IMR-90 (cell line): ENCODE measurements at regions not wholly inside any gene's neighbourhood (a gene's known extent, or its start where the extent isn't known, plus 50 kb on each side); places are given as distances from the start of the nearest gene placed in this dataset.

Experiments
- ATAC-seq: fragments of 200-7000 bp; cut with Tn5 transposase; 2 replicates; pipeline ENCODE4 v1.9.1; 2020; ENCODE audit warnings: low read depth, mild to moderate bottlenecking, moderate library complexity
- BruUV-seq: library from RNA; stranded (reverse); fragments of 400-500 nt; replicated peaks from 2 replicates; lab custom pipeline; 2021; lab: Mats Ljungman, UMichigan
- CTCF ChIA-PET: fragments of 300-600 bp; formaldehyde crosslinking; extraction: SDS; loops from one replicate; lab custom pipeline; 2021; ENCODE audit warnings: antibody characterized with exemption; lab: Yijun Ruan, JAX
- POLR2A ChIA-PET: fragments of 300-600 bp; sonication (Branson Sonifier 250); formaldehyde crosslinking; loops from one replicate; lab custom pipeline; 2022; ENCODE audit warnings: antibody characterized with exemption; ENCODE audit not compliant: unreplicated experiment; lab: Charles Lee
- DNase-seq: peaks from one replicate; pipeline ENCODE4 v3.0.0; 2013
- H2AFZ ChIP-seq: replicated peaks from 2 replicates; pipeline ENCODE3; 2013; ENCODE audit warnings: low read length, mild to moderate bottlenecking; ENCODE audit not compliant: poor library complexity
- H2AK5ac ChIP-seq: 2 replicates; pipeline ENCODE4 v1.6.1; 2013; ENCODE audit warnings: low read depth, low read length, inconsistent platforms
- H2AK9ac ChIP-seq: replicated peaks from 2 replicates; pipeline ENCODE3; 2013; ENCODE audit warnings: mild to moderate bottlenecking, low read depth, low read length, moderate library complexity; ENCODE audit not compliant: poor library complexity
- H2BK120ac ChIP-seq: 2 replicates; pipeline ENCODE4 v1.6.1; 2013; ENCODE audit warnings: low read depth, low read length, inconsistent platforms
- H2BK15ac ChIP-seq: 3 replicates; pipeline ENCODE4 v1.6.1; 2013; ENCODE audit warnings: low read depth, low read length, inconsistent platforms
- H2BK20ac ChIP-seq: 2 replicates; pipeline ENCODE4 v1.6.1; 2013; ENCODE audit warnings: low read depth, mild to moderate bottlenecking, inconsistent platforms, low read length, moderate library complexity
- H2BK5ac ChIP-seq: 2 replicates; pipeline ENCODE4 v1.6.1; 2013; ENCODE audit warnings: mild to moderate bottlenecking, low read depth, low read length, inconsistent platforms; ENCODE audit not compliant: poor library complexity, severe bottlenecking
- H3K14ac ChIP-seq: replicated peaks from 2 replicates; pipeline ENCODE4 v1.6.1; 2013; ENCODE audit warnings: low read depth, low read length, inconsistent platforms
- H3K18ac ChIP-seq: 2 replicates; pipeline ENCODE4 v1.6.1; 2013; ENCODE audit warnings: low read depth, low read length, control low read depth
- H3K23ac ChIP-seq: 2 replicates; pipeline ENCODE4 v1.6.1; 2013; ENCODE audit warnings: low read depth, low read length, inconsistent platforms
- H3K27ac ChIP-seq: 2 replicates; pipeline ENCODE4 v1.5.1; 2013; ENCODE audit warnings: mild to moderate bottlenecking, control low read depth, low read length; ENCODE audit not compliant: insufficient read depth
- H3K27me3 ChIP-seq: 2 replicates; pipeline ENCODE4 v1.6.1; 2013; ENCODE audit warnings: low read length; ENCODE audit not compliant: control insufficient read depth, insufficient read depth
- H3K36me3 ChIP-seq: 2 replicates; pipeline ENCODE4 v1.6.1; 2013; ENCODE audit warnings: low read length, mixed read lengths; ENCODE audit not compliant: control insufficient read depth, insufficient read depth
- H3K4ac ChIP-seq: 2 replicates; pipeline ENCODE4 v1.6.1; 2013; ENCODE audit warnings: low read depth, low read length, inconsistent platforms
- H3K4me1 ChIP-seq: 2 replicates; pipeline ENCODE4 v1.6.1; 2013; ENCODE audit warnings: low read length, mixed read lengths; ENCODE audit not compliant: control insufficient read depth, insufficient read depth
- H3K4me2 ChIP-seq: 2 replicates; pipeline ENCODE4 v1.6.1; 2013; ENCODE audit warnings: low read depth, mild to moderate bottlenecking, control low read depth, low read length, moderate library complexity
- H3K4me3 ChIP-seq: 2 replicates; pipeline ENCODE4 v1.5.1; 2013; ENCODE audit warnings: low read depth, mild to moderate bottlenecking, control low read depth, low read length, moderate library complexity; ENCODE audit not compliant: insufficient read depth
- H3K56ac ChIP-seq: 2 replicates; pipeline ENCODE4 v1.6.1; 2013; ENCODE audit warnings: low read length, inconsistent platforms; ENCODE audit not compliant: insufficient read depth; ENCODE audit errors: extremely low read depth
- H3K79me1 ChIP-seq, 2 experiments: 2 replicates each; pipeline ENCODE4 v1.6.1; 2013; ENCODE audit warnings: low read length in 2 of 2, inconsistent platforms in 1 of 2, low read depth in 1 of 2
- H3K9ac ChIP-seq: 2 replicates; pipeline ENCODE4 v1.6.1; 2013; ENCODE audit warnings: low read depth, low read length, control low read depth
- H3K9me1 ChIP-seq: 2 replicates; pipeline ENCODE4 v1.6.1; 2013; ENCODE audit warnings: low read length, inconsistent platforms; ENCODE audit not compliant: insufficient read depth
- H3K9me3 ChIP-seq: 2 replicates; pipeline ENCODE4 v1.6.1; 2013; ENCODE audit warnings: low read length; ENCODE audit not compliant: control insufficient read depth, insufficient read depth
- H4K20me1 ChIP-seq: 2 replicates; pipeline ENCODE4 v1.6.1; 2013; ENCODE audit warnings: low read length, inconsistent platforms; ENCODE audit not compliant: insufficient read depth
- H4K5ac ChIP-seq: 2 replicates; pipeline ENCODE4 v1.6.1; 2013; ENCODE audit warnings: mild to moderate bottlenecking, low read depth, low read length, control low read depth
- H4K8ac ChIP-seq, 2 experiments: 2 replicates each; pipeline ENCODE4 v1.6.1; 2013; ENCODE audit warnings: low read depth in 2 of 2, low read length in 2 of 2, control low read depth in 1 of 2, inconsistent platforms in 1 of 2
- H4K91ac ChIP-seq: 2 replicates; pipeline ENCODE4 v1.6.1; 2013; ENCODE audit warnings: low read depth, low read length, inconsistent platforms; ENCODE audit not compliant: insufficient read depth
- BHLHE40 ChIP-seq: fragments of 150-350 bp; IDR thresholded peaks from 2 replicates; pipeline ENCODE4 v1.6.1; 2016; ENCODE audit warnings: mild to moderate bottlenecking, low read depth, low read length
- CEBPB ChIP-seq: IDR thresholded peaks from 2 replicates; pipeline ENCODE4 v1.6.1; 2012; ENCODE audit warnings: low read depth, low read length, improper control_type of control experiment
- CHD1 ChIP-seq: IDR thresholded peaks from 2 replicates; pipeline ENCODE4 v1.6.1; 2012; ENCODE audit warnings: low read depth, low read length, improper control_type of control experiment
- FOS ChIP-seq: fragments of 150-350 bp; IDR thresholded peaks from 2 replicates; pipeline ENCODE4 v1.6.1; 2016; ENCODE audit warnings: low read depth, low read length
- MAFK ChIP-seq: IDR thresholded peaks from 2 replicates; pipeline ENCODE4 v1.6.1; 2012; ENCODE audit warnings: low read depth, low read length, improper control_type of control experiment
- MAZ ChIP-seq: IDR thresholded peaks from 2 replicates; pipeline ENCODE4 v1.6.1; 2012; ENCODE audit warnings: low read depth, mild to moderate bottlenecking, low read length, improper control_type of control experiment, moderate library complexity, borderline replicate concordance
- MXI1 ChIP-seq: IDR thresholded peaks from 2 replicates; pipeline ENCODE4 v1.6.1; 2012; ENCODE audit warnings: low read depth, mild to moderate bottlenecking, low read length, moderate library complexity, borderline replicate concordance
- NFE2L2 ChIP-seq: fragments of 150-350 bp; IDR thresholded peaks from 2 replicates; pipeline ENCODE4 v1.6.1; 2016; ENCODE audit warnings: low read depth, mild to moderate bottlenecking, low read length
- POLR2A ChIP-seq: IDR thresholded peaks from 2 replicates; pipeline ENCODE4 v1.6.1; 2012; ENCODE audit warnings: mild to moderate bottlenecking, low read depth, low read length
- RAD21 ChIP-seq: IDR thresholded peaks from 2 replicates; pipeline ENCODE4 v1.6.1; 2012; ENCODE audit warnings: low read length, improper control_type of control experiment
- RCOR1 ChIP-seq: IDR thresholded peaks from 2 replicates; pipeline ENCODE4 v1.6.1; 2012; ENCODE audit warnings: mild to moderate bottlenecking, low read length, improper control_type of control experiment; ENCODE audit not compliant: insufficient replicate concordance
- RFX5 ChIP-seq: IDR thresholded peaks from 2 replicates; pipeline ENCODE4 v1.8.0; 2012; ENCODE audit warnings: low read depth, mild to moderate bottlenecking, low read length, moderate library complexity
- SMC3 ChIP-seq: fragments of 150-350 bp; IDR thresholded peaks from 2 replicates; pipeline ENCODE4 v1.6.1; 2016; ENCODE audit warnings: low read depth, mild to moderate bottlenecking, antibody characterized with exemption, low read length, moderate library complexity
- whole genome bisulfite sequencing, 2 experiments: methylation state at CpG; one replicate each; pipeline versions ENCODE4 v1.1.5 to v1.1.7; 2013; ENCODE audit warnings: missing lambda C conversion rate in 2 of 2; ENCODE audit not compliant: insufficient read length in 1 of 2; ENCODE audit errors: extremely low coverage in 2 of 2; 5-methylcytosine and 5-hydroxymethylcytosine counted together
- dilution Hi-C: fragments of 300-500 bp; cut with HindIII; formaldehyde crosslinking; loops from one replicate; pipeline ENCODE4 v1.14.3; 2018; ENCODE audit warnings: low sequenced_read_pairs; ENCODE audit not compliant: unreplicated experiment
- in situ Hi-C: fragments of 300-500 bp; cut with MboI; formaldehyde crosslinking; loops from 3 replicates; pipeline ENCODE4 v1.14.3; 2019; ENCODE audit warnings: low sequenced_read_pairs, inconsistent platforms, mixed read lengths
- intact Hi-C: fragments of 100-400 bp; cut with micrococcal nuclease; formaldehyde crosslinking; loops from 2 replicates; pipeline ENCODE4 v1.10.0; 2022
- TF ChIP-seq, protein P1 (sequence below): fragments of 150-350 bp; IDR thresholded peaks from 2 replicates; pipeline ENCODE4 v1.6.1; 2017; ENCODE audit warnings: mild to moderate bottlenecking, antibody characterized with exemption, low read length, low read depth
- TF ChIP-seq, protein P2 (sequence below): fragments of 150-350 bp; IDR thresholded peaks from 2 replicates; pipeline ENCODE4 v1.6.1; 2016; ENCODE audit warnings: low read depth, mild to moderate bottlenecking, low read length, moderate library complexity, borderline replicate concordance
- TF ChIP-seq, protein P3 (sequence below): conservative IDR thresholded peaks from 2 replicates; pipeline ENCODE4 v1.5.1; 2012; ENCODE audit warnings: mild to moderate bottlenecking, low read depth, low read length, improper control_type of control experiment

GRCh38 chr1:22351768-22352080 lies 99.9 kb upstream of the ZBTB40 start:
- in situ Hi-C loops = no loop called here
- Histone ChIP-seq H2BK15ac (no peak overlapping the region), H3K23ac (no peak overlapping the region), H2BK5ac (no peak overlapping the region), H4K20me1 (no peaks in the 10 kb centered on the region), H2BK20ac (no peak overlapping the region), H2AFZ (no peak overlapping the region), H3K79me1 (no peaks in the 10 kb centered on the region), H4K91ac (no peak overlapping the region), H3K9me3 (no peaks in the 10 kb centered on the region), H3K4me1 (no peaks in the 10 kb centered on the region), H3K14ac (no peak overlapping the region), H3K27ac (no peak overlapping the region), H2AK9ac (no peak overlapping the region), H4K8ac (no peak overlapping the region), H3K4me3 (no peak overlapping the region), H3K9ac (no peak overlapping the region), H3K56ac (no peak overlapping the region), H2AK5ac (no peak overlapping the region), H3K18ac (no peak overlapping the region), H3K36me3 (no peaks in the 10 kb centered on the region), H3K4ac (no peak overlapping the region), H3K4me2 (no peak overlapping the region), H3K9me1 (no peaks in the 10 kb centered on the region), H4K5ac (no peak overlapping the region), H3K27me3 (peaks cover 64% of the 10 kb centered on the region), H2BK120ac (no peak overlapping the region)
- no peak for ATAC-seq
- no peak for DNase-seq
- intact Hi-C loops = no loop called here
- no TSS peak for BruUV-seq
- ChIA-PET CTCF (no interaction called here), POLR2A (no interaction called here)
- TF ChIP-seq RAD21 = no peak
- TF ChIP-seq RCOR1 = no peak
- no peak for TF ChIP-seq MAFK
- TF ChIP-seq RFX5 = no peak
- TF ChIP-seq BHLHE40 = no peak
- no peak for TF ChIP-seq MAZ
- TF ChIP-seq FOS = no peak
- TF ChIP-seq CEBPB = no peak
- TF ChIP-seq SMC3 = no peak
- no peak for TF ChIP-seq MXI1
- TF ChIP-seq, protein P1, sequence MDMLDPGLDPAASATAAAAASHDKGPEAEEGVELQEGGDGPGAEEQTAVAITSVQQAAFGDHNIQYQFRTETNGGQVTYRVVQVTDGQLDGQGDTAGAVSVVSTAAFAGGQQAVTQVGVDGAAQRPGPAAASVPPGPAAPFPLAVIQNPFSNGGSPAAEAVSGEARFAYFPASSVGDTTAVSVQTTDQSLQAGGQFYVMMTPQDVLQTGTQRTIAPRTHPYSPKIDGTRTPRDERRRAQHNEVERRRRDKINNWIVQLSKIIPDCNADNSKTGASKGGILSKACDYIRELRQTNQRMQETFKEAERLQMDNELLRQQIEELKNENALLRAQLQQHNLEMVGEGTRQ = no peak
- TF ChIP-seq, protein P2, sequence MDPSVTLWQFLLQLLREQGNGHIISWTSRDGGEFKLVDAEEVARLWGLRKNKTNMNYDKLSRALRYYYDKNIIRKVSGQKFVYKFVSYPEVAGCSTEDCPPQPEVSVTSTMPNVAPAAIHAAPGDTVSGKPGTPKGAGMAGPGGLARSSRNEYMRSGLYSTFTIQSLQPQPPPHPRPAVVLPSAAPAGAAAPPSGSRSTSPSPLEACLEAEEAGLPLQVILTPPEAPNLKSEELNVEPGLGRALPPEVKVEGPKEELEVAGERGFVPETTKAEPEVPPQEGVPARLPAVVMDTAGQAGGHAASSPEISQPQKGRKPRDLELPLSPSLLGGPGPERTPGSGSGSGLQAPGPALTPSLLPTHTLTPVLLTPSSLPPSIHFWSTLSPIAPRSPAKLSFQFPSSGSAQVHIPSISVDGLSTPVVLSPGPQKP = no peak
- TF ChIP-seq, protein P3, sequence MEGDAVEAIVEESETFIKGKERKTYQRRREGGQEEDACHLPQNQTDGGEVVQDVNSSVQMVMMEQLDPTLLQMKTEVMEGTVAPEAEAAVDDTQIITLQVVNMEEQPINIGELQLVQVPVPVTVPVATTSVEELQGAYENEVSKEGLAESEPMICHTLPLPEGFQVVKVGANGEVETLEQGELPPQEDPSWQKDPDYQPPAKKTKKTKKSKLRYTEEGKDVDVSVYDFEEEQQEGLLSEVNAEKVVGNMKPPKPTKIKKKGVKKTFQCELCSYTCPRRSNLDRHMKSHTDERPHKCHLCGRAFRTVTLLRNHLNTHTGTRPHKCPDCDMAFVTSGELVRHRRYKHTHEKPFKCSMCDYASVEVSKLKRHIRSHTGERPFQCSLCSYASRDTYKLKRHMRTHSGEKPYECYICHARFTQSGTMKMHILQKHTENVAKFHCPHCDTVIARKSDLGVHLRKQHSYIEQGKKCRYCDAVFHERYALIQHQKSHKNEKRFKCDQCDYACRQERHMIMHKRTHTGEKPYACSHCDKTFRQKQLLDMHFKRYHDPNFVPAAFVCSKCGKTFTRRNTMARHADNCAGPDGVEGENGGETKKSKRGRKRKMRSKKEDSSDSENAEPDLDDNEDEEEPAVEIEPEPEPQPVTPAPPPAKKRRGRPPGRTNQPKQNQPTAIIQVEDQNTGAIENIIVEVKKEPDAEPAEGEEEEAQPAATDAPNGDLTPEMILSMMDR = no peak
- no peak for TF ChIP-seq POLR2A
- TF ChIP-seq NFE2L2 = no peak
- no peak for TF ChIP-seq CHD1
- dilution Hi-C loops = no loop called here
- 18% methylated on average over 6 of the region's 11 CpGs; no CpG with 5 or more reads in 1 of the 2 experiments for WGBS, 2 experiments
